Mesothelial cell of epicardium (in vitro differentiated cells): ENCODE measurements at regions not wholly inside any gene's neighbourhood (a gene's known extent, or its start where the extent isn't known, plus 50 kb on each side); places are given as distances from the start of the nearest gene placed in this dataset.
"Not testable (repeated sequence)": the region's sequence is repeated elsewhere in the genome, so short reads cannot be mapped to it uniquely, and the experiment has no call there.

Experiments used
- DNase-seq, 2 experiments: peaks; one replicate each; pipeline ENCODE4 v3.0.0; 2021; ENCODE audit warnings: low spot score in 2 of 2; ENCODE audit not compliant: unreplicated experiment in 2 of 2
- H3K27ac Mint-ChIP-seq: 2 replicates; pipeline ENCODE4 v1.8.0; 2021; ENCODE audit warnings: mixed read lengths
- H3K27me3 Mint-ChIP-seq: 2 replicates; pipeline ENCODE4 v1.8.0; 2021; ENCODE audit warnings: low read depth, mixed read lengths
- H3K36me3 Mint-ChIP-seq: 2 replicates; pipeline ENCODE4 v1.8.0; 2021; ENCODE audit warnings: mixed read lengths
- H3K4me1 Mint-ChIP-seq: 2 replicates; pipeline ENCODE4 v1.8.0; 2021; ENCODE audit warnings: mixed read lengths
- H3K4me3 Mint-ChIP-seq: 2 replicates; pipeline ENCODE4 v1.8.0; 2021; ENCODE audit warnings: mild to moderate bottlenecking, moderate library complexity, mixed read lengths
- H3K9me3 Mint-ChIP-seq: 2 replicates; pipeline ENCODE4 v1.8.0; 2021; ENCODE audit warnings: mixed read lengths
- TF ChIP-seq, protein P1 (sequence below): fragments of 200-600 bp; sonication (generic); IDR thresholded peaks from one replicate; pipeline ENCODE4 v1.5.0; 2021; ENCODE audit warnings: antibody characterized with exemption; ENCODE audit not compliant: unreplicated experiment

GRCh38 chr14:105685003-105685402, 158.6 kb downstream of the TMEM121 start:
- H3K4me3 Mint-ChIP-seq, result no peak overlapping the region
- H3K36me3 Mint-ChIP-seq, result peaks cover 9% of the 10 kb centered on the region
- H3K9me3 Mint-ChIP-seq, result peaks cover 30% of the 10 kb centered on the region
- H3K27me3 Mint-ChIP-seq, result no peaks in the 10 kb centered on the region
- H3K4me1 Mint-ChIP-seq, result no peaks in the 10 kb centered on the region
- H3K27ac Mint-ChIP-seq, result no peak overlapping the region
- TF ChIP-seq, protein P1, sequence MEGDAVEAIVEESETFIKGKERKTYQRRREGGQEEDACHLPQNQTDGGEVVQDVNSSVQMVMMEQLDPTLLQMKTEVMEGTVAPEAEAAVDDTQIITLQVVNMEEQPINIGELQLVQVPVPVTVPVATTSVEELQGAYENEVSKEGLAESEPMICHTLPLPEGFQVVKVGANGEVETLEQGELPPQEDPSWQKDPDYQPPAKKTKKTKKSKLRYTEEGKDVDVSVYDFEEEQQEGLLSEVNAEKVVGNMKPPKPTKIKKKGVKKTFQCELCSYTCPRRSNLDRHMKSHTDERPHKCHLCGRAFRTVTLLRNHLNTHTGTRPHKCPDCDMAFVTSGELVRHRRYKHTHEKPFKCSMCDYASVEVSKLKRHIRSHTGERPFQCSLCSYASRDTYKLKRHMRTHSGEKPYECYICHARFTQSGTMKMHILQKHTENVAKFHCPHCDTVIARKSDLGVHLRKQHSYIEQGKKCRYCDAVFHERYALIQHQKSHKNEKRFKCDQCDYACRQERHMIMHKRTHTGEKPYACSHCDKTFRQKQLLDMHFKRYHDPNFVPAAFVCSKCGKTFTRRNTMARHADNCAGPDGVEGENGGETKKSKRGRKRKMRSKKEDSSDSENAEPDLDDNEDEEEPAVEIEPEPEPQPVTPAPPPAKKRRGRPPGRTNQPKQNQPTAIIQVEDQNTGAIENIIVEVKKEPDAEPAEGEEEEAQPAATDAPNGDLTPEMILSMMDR, result no peak
- no peak for DNase-seq

GRCh38 chr14:105685605-105686004, 159.2 kb downstream of the TMEM121 start:
- not testable (repeated sequence) for H3K36me3 Mint-ChIP-seq, H3K4me3 Mint-ChIP-seq, H3K4me1 Mint-ChIP-seq, H3K27ac Mint-ChIP-seq, DNase-seq, H3K27me3 Mint-ChIP-seq
- H3K9me3 Mint-ChIP-seq, result peaks cover 36% of the 10 kb centered on the region

GRCh38 chr14:105686050-105686449, 159.7 kb downstream of the TMEM121 start:
- DNase-seq, H3K36me3 Mint-ChIP-seq, H3K4me1 Mint-ChIP-seq, H3K4me3 Mint-ChIP-seq, H3K27me3 Mint-ChIP-seq, H3K27ac Mint-ChIP-seq: not testable (repeated sequence)
- H3K9me3 Mint-ChIP-seq, result peaks cover 40% of the 10 kb centered on the region

- H3K4me3 Mint-ChIP-seq, H3K27me3 Mint-ChIP-seq, H3K4me1 Mint-ChIP-seq, H3K27ac Mint-ChIP-seq, DNase-seq, H3K36me3 Mint-ChIP-seq: not testable (repeated sequence)
- peaks cover 42% of the 10 kb centered on the region for H3K9me3 Mint-ChIP-seq
These were observed 160.2 kb downstream of the TMEM121 start for GRCh38 chr14:105686462-105687170.

- H3K9me3 Mint-ChIP-seq, result peaks cover 42% of the 10 kb centered on the region
- not testable (repeated sequence) for H3K4me3 Mint-ChIP-seq, H3K27ac Mint-ChIP-seq, DNase-seq, H3K4me1 Mint-ChIP-seq, H3K36me3 Mint-ChIP-seq, H3K27me3 Mint-ChIP-seq
These were observed 161.0 kb downstream of the TMEM121 start for GRCh38 chr14:105687171-105688022.

DNA sequence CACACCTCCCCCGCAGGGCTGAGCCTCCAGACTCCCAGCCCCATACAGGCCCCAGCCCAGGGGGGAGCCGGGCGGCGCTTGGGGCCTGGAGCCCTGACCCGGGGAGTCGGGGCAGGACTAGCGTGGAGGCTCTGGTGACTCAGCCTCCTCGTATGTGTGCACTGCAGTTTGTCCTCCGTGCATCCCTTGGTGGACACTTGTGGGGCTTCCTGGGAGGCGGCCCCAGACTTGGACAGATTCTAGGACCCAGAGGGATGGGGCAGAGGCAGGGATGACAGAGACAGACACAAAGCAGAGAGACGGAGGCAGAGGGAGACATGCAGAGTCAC, 161.6 kb downstream of the TMEM121 start:
- not testable (repeated sequence) for H3K27ac Mint-ChIP-seq, H3K4me1 Mint-ChIP-seq, H3K36me3 Mint-ChIP-seq, H3K4me3 Mint-ChIP-seq, H3K27me3 Mint-ChIP-seq, DNase-seq
- H3K9me3 Mint-ChIP-seq, result peaks cover 42% of the 10 kb centered on the region

DNA sequence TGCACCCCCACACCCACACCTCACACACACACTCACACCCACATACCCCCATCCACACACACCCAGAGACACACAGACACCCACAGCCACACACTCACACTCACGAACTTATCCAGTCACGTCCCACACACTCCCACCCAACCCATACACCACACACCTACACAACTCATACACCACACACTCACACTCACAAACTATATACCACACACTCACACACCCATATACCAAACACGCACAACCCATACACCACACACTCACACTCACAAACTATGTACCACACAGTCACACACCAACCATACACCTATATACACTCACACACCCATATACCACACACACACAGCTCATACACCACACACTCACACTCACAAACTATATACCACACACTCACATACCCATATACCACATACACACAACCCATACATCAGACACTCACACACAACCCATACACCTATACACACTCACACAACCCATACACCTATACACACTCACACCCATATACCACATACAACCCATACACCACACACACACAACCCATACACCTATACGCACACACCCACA, 162.4 kb downstream of the TMEM121 start:
- H3K27me3 Mint-ChIP-seq, H3K27ac Mint-ChIP-seq, H3K4me3 Mint-ChIP-seq, H3K36me3 Mint-ChIP-seq, H3K4me1 Mint-ChIP-seq, DNase-seq: not testable (repeated sequence)
- peaks cover 44% of the 10 kb centered on the region for H3K9me3 Mint-ChIP-seq

- no peaks in the 10 kb centered on the region for H3K4me1 Mint-ChIP-seq
- no peak overlapping the region for H3K27ac Mint-ChIP-seq
- DNase-seq, result no peak
- H3K27me3 Mint-ChIP-seq, result no peaks in the 10 kb centered on the region
- H3K4me3 Mint-ChIP-seq, result no peak overlapping the region
- peaks cover 51% of the 10 kb centered on the region for H3K9me3 Mint-ChIP-seq
- H3K36me3 Mint-ChIP-seq, result peaks cover 17% of the 10 kb centered on the region
- TF ChIP-seq, protein P1, result no peak
These were observed 163.3 kb downstream of the TMEM121 start for GRCh38 chr14:105689722-105690121.
